Uterus (tissue), 3 donors: ENCODE measurements at regions not wholly inside any gene's neighbourhood (a gene's known extent, or its start where the extent isn't known, plus 50 kb on each side); places are given as distances from the start of the nearest gene placed in this dataset.

ENCODE experiments used
- DNase-seq, 2 donors: peaks; one replicate each; pipeline ENCODE4 v3.0.0-alpha.2; 2019 to 2020
- H3K27ac ChIP-seq, 2 donors: fragments of 200-600 bp; sonication (generic); 1 replicate in 1 of 2; 2 replicates in 1 of 2; pipeline ENCODE4 v1.5.1; 2016 to 2018
- H3K27me3 ChIP-seq, 2 donors: fragments of 200-600 bp; sonication (generic); one replicate each; pipeline ENCODE4 v1.5.1; 2018 to 2019; ENCODE audit warnings: control low read depth in 1 of 2
- H3K36me3 ChIP-seq, 2 donors: fragments of 200-600 bp; sonication (generic); one replicate each; pipeline ENCODE4 v1.5.1; 2019; ENCODE audit warnings: control low read depth in 1 of 2
- H3K4me1 ChIP-seq, 2 donors: fragments of 200-600 bp; sonication (generic); one replicate each; pipeline ENCODE4 v1.5.1; 2018 to 2019; ENCODE audit warnings: control low read depth in 1 of 2
- H3K4me3 ChIP-seq, 2 donors: fragments of 200-600 bp; sonication (generic); 1 replicate in 1 of 2; 2 replicates in 1 of 2; pipeline ENCODE4 v1.5.1; 2018 to 2019; ENCODE audit warnings: mild to moderate bottlenecking in 1 of 2
- H3K9me3 ChIP-seq, 2 donors: fragments of 200-600 bp; sonication (generic); one replicate each; pipeline ENCODE4 v1.5.1; 2019; ENCODE audit warnings: control low read depth in 1 of 2
- CTCF ChIP-seq, 4 experiments: fragments of 200-600 bp in 2 of 4; fragments of 450-650 bp in 2 of 4; sonication (generic) in 2 of 4; IDR thresholded peaks; one replicate each; pipeline ENCODE4 v1.5.1; 2016 to 2019; ENCODE audit warnings: antibody characterized with exemption in 4 of 4, mild to moderate bottlenecking in 2 of 4, moderate library complexity in 1 of 4
- POLR2A ChIP-seq, 2 donors: fragments of 450-650 bp; IDR thresholded peaks; one replicate each; pipeline ENCODE4 v1.6.1; 2016; ENCODE audit warnings: antibody characterized with exemption in 2 of 2, mild to moderate bottlenecking in 1 of 2, moderate library complexity in 1 of 2
- intact Hi-C: fragments of 100-400 bp; cut with DNase I; formaldehyde crosslinking; loops from one replicate; pipeline ENCODE4 v1.15.1; 2023; ENCODE audit warnings: low total_unique reads
- donor health status: DM: yes; HTN: yes; CAD: no.

- H3K4me1 ChIP-seq, result no peaks in the 10 kb centered on the region
These were observed 231.5 kb upstream of the SNX7 start for GRCh38 chr1:98429965-98430443.

GRCh38 chr1:98428864-98429263 lies 232.7 kb upstream of the SNX7 start:
- Histone ChIP-seq H3K4me3 (no peak overlapping the region), H3K36me3 (no peaks in the 10 kb centered on the region), H3K9me3 (no peaks in the 10 kb centered on the region), H3K27me3 (no peaks in the 10 kb centered on the region), H3K27ac (no peak overlapping the region), H3K4me1 (no peaks in the 10 kb centered on the region)
- no peak for TF ChIP-seq POLR2A (IDR thresholded peaks at IDR 0.05)
- TF ChIP-seq CTCF (IDR thresholded peaks at IDR 0.05), result no peak
- intact Hi-C loops, result no loop called here
- no peak for DNase-seq

More at GRCh38 chr1:98429965-98430443, 231.5 kb upstream of the SNX7 start:
- intact Hi-C loops, result no loop called here
- no peak for DNase-seq
- TF ChIP-seq POLR2A (IDR thresholded peaks at IDR 0.05) (no peak), CTCF (IDR thresholded peaks at IDR 0.05) (no peak)
- no peaks in the 10 kb centered on the region for H3K27me3 ChIP-seq
- no peaks in the 10 kb centered on the region for H3K9me3 ChIP-seq
- H3K36me3 ChIP-seq, result no peaks in the 10 kb centered on the region
- no peak overlapping the region for H3K27ac ChIP-seq
- no peak overlapping the region for H3K4me3 ChIP-seq

- Histone ChIP-seq H3K4me1 (no peaks in the 10 kb centered on the region), H3K27me3 (no peaks in the 10 kb centered on the region), H3K9me3 (no peaks in the 10 kb centered on the region), H3K27ac (no peak overlapping the region), H3K36me3 (no peaks in the 10 kb centered on the region), H3K4me3 (no peak overlapping the region)
- TF ChIP-seq CTCF (IDR thresholded peaks at IDR 0.05) (no peak), POLR2A (IDR thresholded peaks at IDR 0.05) (no peak)
- intact Hi-C loops, result no loop called here
- no peak for DNase-seq
These were observed 233.9 kb upstream of the SNX7 start for GRCh38 chr1:98427664-98428063.

- Histone ChIP-seq H3K4me3 (no peak overlapping the region), H3K4me1 (no peaks in the 10 kb centered on the region), H3K36me3 (no peaks in the 10 kb centered on the region), H3K27me3 (no peaks in the 10 kb centered on the region), H3K9me3 (no peaks in the 10 kb centered on the region), H3K27ac (no peak overlapping the region)
- DNase-seq, result no peak
- intact Hi-C loops, result no loop called here
- TF ChIP-seq POLR2A (IDR thresholded peaks at IDR 0.05), result no peak
- no peak for TF ChIP-seq CTCF (IDR thresholded peaks at IDR 0.05)
These were observed 235.4 kb upstream of the SNX7 start for GRCh38 chr1:98426092-98426491.

GRCh38 chr1:98422816-98423215 lies 238.7 kb upstream of the SNX7 start:
- DNase-seq, result no peak
- H3K36me3 ChIP-seq, result no peaks in the 10 kb centered on the region
- TF ChIP-seq CTCF (IDR thresholded peaks at IDR 0.05) (no peak), POLR2A (IDR thresholded peaks at IDR 0.05) (no peak)
- H3K27ac ChIP-seq, result no peak overlapping the region
- H3K9me3 ChIP-seq, result no peaks in the 10 kb centered on the region
- H3K4me1 ChIP-seq, result no peaks in the 10 kb centered on the region
- intact Hi-C loops, result no loop called here
- no peaks in the 10 kb centered on the region for H3K27me3 ChIP-seq
- H3K4me3 ChIP-seq, result no peak overlapping the region
